ENCODE measurements at regions not wholly inside any gene's neighbourhood (a gene's known extent, or its start where the extent isn't known, plus 50 kb on each side); places are given as distances from the start of the nearest gene placed in this dataset.

- intact Hi-C loops (cut with DNase I): no loop called here
- H3K27me3 ChIP-seq: no peaks in the 10 kb centered on the region
- no peak overlapping the region for H3K4me3 ChIP-seq
- no peaks in the 10 kb centered on the region for H3K4me1 ChIP-seq
- no peak overlapping the region for H3K27ac ChIP-seq
- TF ChIP-seq, protein P1, sequence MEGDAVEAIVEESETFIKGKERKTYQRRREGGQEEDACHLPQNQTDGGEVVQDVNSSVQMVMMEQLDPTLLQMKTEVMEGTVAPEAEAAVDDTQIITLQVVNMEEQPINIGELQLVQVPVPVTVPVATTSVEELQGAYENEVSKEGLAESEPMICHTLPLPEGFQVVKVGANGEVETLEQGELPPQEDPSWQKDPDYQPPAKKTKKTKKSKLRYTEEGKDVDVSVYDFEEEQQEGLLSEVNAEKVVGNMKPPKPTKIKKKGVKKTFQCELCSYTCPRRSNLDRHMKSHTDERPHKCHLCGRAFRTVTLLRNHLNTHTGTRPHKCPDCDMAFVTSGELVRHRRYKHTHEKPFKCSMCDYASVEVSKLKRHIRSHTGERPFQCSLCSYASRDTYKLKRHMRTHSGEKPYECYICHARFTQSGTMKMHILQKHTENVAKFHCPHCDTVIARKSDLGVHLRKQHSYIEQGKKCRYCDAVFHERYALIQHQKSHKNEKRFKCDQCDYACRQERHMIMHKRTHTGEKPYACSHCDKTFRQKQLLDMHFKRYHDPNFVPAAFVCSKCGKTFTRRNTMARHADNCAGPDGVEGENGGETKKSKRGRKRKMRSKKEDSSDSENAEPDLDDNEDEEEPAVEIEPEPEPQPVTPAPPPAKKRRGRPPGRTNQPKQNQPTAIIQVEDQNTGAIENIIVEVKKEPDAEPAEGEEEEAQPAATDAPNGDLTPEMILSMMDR (IDR thresholded peaks at IDR 0.05): no peak
- no peak for TF ChIP-seq POLR2A (IDR thresholded peaks at IDR 0.05)
- peaks cover 0 to 10% (median 0%) of the 10 kb centered on the region in 3 donors for H3K9me3 ChIP-seq
- H3K36me3 ChIP-seq (replicated peaks in 1 of 2; ENCODE audit: insufficient read depth in 1 of 2, low read depth in 2 of 2): no peaks in the 10 kb centered on the region
- DNase-seq: no peak
- no peak for ATAC-seq
Measured at GRCh38 chr6:111936718-111937117, 63.5 kb upstream of the FYN start.

DNA sequence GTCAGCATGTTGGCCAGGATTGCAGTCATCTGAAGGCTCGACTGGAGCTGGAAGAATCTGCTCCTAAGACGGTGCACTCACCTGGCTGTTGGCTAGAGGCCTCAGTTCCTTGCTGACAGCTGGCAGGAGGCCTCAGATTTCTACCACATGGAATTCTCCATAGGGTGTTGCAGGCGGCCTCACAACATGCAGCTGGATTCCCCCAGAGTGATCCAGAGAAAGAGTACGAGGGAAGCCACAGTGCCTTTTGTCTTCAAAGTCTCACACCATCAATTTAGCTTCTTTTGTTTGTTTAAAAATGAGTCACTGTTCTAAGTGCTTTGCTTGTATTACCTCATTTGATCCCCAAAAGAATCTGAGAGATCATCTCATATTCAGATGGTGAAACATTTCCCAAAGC is 65.5 kb upstream of the FYN start:
- H3K36me3 ChIP-seq (replicated peaks in 1 of 2; ENCODE audit: insufficient read depth in 1 of 2, low read depth in 2 of 2): no peaks in the 10 kb centered on the region
- H3K4me1 ChIP-seq: no peaks in the 10 kb centered on the region
- TF ChIP-seq, protein P1 (IDR thresholded peaks at IDR 0.05): no peak
- no peak for TF ChIP-seq POLR2A (IDR thresholded peaks at IDR 0.05)
- H3K4me3 ChIP-seq: no peak overlapping the region
- ATAC-seq (no peak), DNase-seq (no peak)
- peaks cover 0 to 9% (median 0%) of the 10 kb centered on the region in 3 donors for H3K9me3 ChIP-seq
- WGBS, 2 donors: 68 to 73% methylated on average over 3 to 4 of the region's 4 CpGs
- H3K27me3 ChIP-seq: no peaks in the 10 kb centered on the region
- no peak overlapping the region for H3K27ac ChIP-seq
- intact Hi-C loops (cut with DNase I): no loop called here

GRCh38 chr6:111939902-111940301 is 66.7 kb upstream of the FYN start:
- intact Hi-C loops (cut with DNase I): no loop called here

GRCh38 chr6:111940801-111941200 is 67.5 kb upstream of the FYN start:
- H3K27me3 ChIP-seq: no peaks in the 10 kb centered on the region
- ATAC-seq (no peak), DNase-seq (no peak)
- no peak for TF ChIP-seq POLR2A (IDR thresholded peaks at IDR 0.05)
- TF ChIP-seq, protein P1 (IDR thresholded peaks at IDR 0.05): no peak
- H3K36me3 ChIP-seq (replicated peaks in 1 of 2; ENCODE audit: insufficient read depth in 1 of 2, low read depth in 2 of 2): no peaks in the 10 kb centered on the region
- H3K4me3 ChIP-seq: no peak overlapping the region
- H3K4me1 ChIP-seq: no peaks in the 10 kb centered on the region
- intact Hi-C loops (cut with DNase I): no loop called here
- peaks cover 0 to 9% (median 0%) of the 10 kb centered on the region in 3 donors for H3K9me3 ChIP-seq
- H3K27ac ChIP-seq: no peak overlapping the region

More at GRCh38 chr6:111939902-111940301, 66.7 kb upstream of the FYN start:
- Histone ChIP-seq H3K36me3 (replicated peaks in 1 of 2; ENCODE audit: insufficient read depth in 1 of 2, low read depth in 2 of 2) (no peaks in the 10 kb centered on the region), H3K4me1 (no peaks in the 10 kb centered on the region), H3K9me3 (peaks cover 0 to 9% (median 0%) of the 10 kb centered on the region in 3 donors), H3K4me3 (no peak overlapping the region), H3K27ac (no peak overlapping the region), H3K27me3 (no peaks in the 10 kb centered on the region)
- DNase-seq (no peak), ATAC-seq (no peak)
- TF ChIP-seq, protein P1 (IDR thresholded peaks at IDR 0.05): no peak
- TF ChIP-seq POLR2A (IDR thresholded peaks at IDR 0.05): no peak
- 33 to 36% methylated on average over 2 of the region's 2 CpGs for WGBS, 2 donors

DNA sequence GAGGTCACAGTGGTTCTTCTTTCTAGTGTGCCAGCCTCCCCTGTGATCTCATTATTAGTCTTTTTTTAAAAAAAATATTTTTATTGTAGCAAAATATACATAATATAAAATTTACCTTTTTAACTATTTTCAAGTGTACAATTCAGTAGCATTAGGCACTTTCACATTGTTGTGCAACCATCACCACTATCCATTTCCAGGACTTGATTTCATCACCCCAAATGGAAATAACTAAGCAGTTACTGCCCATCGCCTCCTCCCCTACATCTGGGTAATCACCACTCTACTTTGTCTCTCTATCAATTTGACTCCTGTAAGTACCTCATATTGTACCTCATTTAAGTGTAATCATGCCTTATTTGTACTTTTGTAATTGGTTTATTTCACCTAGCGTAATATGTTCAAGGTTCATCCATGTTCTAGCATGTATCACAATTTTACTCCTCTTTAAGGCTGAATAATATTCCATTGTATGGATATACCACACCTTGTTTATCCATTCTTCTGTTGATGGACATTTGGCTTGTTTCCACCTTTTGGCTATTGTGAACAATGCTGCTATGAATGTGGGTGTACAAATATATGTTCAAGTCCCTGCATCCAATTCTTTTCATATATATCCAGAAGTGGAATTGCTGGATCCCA is 68.6 kb upstream of the FYN start:
- Histone ChIP-seq H3K4me3 (no peak overlapping the region), H3K36me3 (replicated peaks in 1 of 2; ENCODE audit: insufficient read depth in 1 of 2, low read depth in 2 of 2) (no peaks in the 10 kb centered on the region), H3K4me1 (no peaks in the 10 kb centered on the region), H3K9me3 (peaks cover 0 to 9% (median 0%) of the 10 kb centered on the region in 3 donors), H3K27me3 (no peaks in the 10 kb centered on the region), H3K27ac (no peak overlapping the region)
- no peak for DNase-seq
- intact Hi-C loops (cut with DNase I): no loop called here
- no peak for TF ChIP-seq POLR2A (IDR thresholded peaks at IDR 0.05)
- TF ChIP-seq, protein P1 (IDR thresholded peaks at IDR 0.05): no peak
- no peak for ATAC-seq
- whole genome bisulfite sequencing, 2 donors: 74 to 90% methylated on average over 2 of the region's 2 CpGs

All from body of pancreas (tissue), 4 donors.